WTC11 (cell line): ENCODE measurements at regions not wholly inside any gene's neighbourhood (a gene's known extent, or its start where the extent isn't known, plus 50 kb on each side); places are given as distances from the start of the nearest gene placed in this dataset.

Experiments
- KAT7 ChIP-seq: sonication (generic); formaldehyde crosslinking; IDR thresholded peaks from 2 replicates; pipeline ENCODE4 v1.8.1; 2023; ENCODE audit warnings: missing genetic modification reagents, mild to moderate bottlenecking, borderline replicate concordance
- OVOL2 ChIP-seq: fragments of 250-450 bp; sonication (Bioruptor Pico); IDR thresholded peaks from 2 replicates; pipeline ENCODE4 v1.9.0; 2021; ENCODE audit warnings: mild to moderate bottlenecking, borderline replicate concordance
- SMAD3 ChIP-seq: sonication (generic); formaldehyde crosslinking; IDR thresholded peaks from 2 replicates; pipeline ENCODE4 v1.8.0; 2022; ENCODE audit warnings: missing genetic modification reagents, mild to moderate bottlenecking, borderline replicate concordance
- TEAD1 ChIP-seq: sonication (generic); formaldehyde crosslinking; IDR thresholded peaks from 2 replicates; pipeline ENCODE4 v1.8.0; 2022; ENCODE audit warnings: mild to moderate bottlenecking, missing genetic modification reagents
- ZNF317 ChIP-seq: sonication (generic); formaldehyde crosslinking; IDR thresholded peaks from 2 replicates; pipeline ENCODE4 v1.8.1; 2023; ENCODE audit warnings: low read depth, mild to moderate bottlenecking, moderate library complexity, missing genetic modification reagents, borderline replicate concordance
- TF ChIP-seq, protein P1 (sequence below): fragments of 200-600 bp; IDR thresholded peaks from 2 replicates; pipeline ENCODE4 v1.8.0; 2022; ENCODE audit warnings: antibody characterized with exemption
- TF ChIP-seq, protein P2 (sequence below): fragments of 250-450 bp; sonication (Bioruptor Pico); IDR thresholded peaks from 2 replicates; pipeline ENCODE4 v1.9.0; 2021; ENCODE audit warnings: mild to moderate bottlenecking, borderline replicate concordance
- TF ChIP-seq, protein P3 (sequence below): sonication (generic); formaldehyde crosslinking; IDR thresholded peaks from 2 replicates; pipeline ENCODE4 v1.8.1; 2022; ENCODE audit warnings: missing genetic modification reagents, borderline replicate concordance

DNA sequence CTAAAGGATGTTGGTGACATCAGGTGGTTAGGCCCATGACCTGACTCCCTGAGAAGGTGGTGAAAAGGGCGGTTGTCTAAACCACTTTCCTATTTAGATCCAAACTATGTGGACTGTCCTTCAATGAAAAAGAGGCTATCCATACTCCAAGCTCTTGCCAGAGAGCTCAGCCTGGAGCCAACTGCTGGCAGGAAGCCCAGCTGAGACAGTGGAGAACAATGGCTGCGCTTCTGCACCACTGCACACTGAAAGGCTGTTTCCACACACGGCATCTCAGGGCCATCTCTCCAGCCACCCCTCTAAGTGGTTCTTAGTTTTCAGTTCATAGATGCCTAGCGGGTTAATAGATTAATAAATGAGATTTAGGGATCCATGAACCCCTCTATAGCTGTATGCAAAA is 488.8 kb upstream of the ZMIZ1 start:
- TF ChIP-seq, protein P1, sequence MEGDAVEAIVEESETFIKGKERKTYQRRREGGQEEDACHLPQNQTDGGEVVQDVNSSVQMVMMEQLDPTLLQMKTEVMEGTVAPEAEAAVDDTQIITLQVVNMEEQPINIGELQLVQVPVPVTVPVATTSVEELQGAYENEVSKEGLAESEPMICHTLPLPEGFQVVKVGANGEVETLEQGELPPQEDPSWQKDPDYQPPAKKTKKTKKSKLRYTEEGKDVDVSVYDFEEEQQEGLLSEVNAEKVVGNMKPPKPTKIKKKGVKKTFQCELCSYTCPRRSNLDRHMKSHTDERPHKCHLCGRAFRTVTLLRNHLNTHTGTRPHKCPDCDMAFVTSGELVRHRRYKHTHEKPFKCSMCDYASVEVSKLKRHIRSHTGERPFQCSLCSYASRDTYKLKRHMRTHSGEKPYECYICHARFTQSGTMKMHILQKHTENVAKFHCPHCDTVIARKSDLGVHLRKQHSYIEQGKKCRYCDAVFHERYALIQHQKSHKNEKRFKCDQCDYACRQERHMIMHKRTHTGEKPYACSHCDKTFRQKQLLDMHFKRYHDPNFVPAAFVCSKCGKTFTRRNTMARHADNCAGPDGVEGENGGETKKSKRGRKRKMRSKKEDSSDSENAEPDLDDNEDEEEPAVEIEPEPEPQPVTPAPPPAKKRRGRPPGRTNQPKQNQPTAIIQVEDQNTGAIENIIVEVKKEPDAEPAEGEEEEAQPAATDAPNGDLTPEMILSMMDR = no peak
- TF ChIP-seq, protein P2, sequence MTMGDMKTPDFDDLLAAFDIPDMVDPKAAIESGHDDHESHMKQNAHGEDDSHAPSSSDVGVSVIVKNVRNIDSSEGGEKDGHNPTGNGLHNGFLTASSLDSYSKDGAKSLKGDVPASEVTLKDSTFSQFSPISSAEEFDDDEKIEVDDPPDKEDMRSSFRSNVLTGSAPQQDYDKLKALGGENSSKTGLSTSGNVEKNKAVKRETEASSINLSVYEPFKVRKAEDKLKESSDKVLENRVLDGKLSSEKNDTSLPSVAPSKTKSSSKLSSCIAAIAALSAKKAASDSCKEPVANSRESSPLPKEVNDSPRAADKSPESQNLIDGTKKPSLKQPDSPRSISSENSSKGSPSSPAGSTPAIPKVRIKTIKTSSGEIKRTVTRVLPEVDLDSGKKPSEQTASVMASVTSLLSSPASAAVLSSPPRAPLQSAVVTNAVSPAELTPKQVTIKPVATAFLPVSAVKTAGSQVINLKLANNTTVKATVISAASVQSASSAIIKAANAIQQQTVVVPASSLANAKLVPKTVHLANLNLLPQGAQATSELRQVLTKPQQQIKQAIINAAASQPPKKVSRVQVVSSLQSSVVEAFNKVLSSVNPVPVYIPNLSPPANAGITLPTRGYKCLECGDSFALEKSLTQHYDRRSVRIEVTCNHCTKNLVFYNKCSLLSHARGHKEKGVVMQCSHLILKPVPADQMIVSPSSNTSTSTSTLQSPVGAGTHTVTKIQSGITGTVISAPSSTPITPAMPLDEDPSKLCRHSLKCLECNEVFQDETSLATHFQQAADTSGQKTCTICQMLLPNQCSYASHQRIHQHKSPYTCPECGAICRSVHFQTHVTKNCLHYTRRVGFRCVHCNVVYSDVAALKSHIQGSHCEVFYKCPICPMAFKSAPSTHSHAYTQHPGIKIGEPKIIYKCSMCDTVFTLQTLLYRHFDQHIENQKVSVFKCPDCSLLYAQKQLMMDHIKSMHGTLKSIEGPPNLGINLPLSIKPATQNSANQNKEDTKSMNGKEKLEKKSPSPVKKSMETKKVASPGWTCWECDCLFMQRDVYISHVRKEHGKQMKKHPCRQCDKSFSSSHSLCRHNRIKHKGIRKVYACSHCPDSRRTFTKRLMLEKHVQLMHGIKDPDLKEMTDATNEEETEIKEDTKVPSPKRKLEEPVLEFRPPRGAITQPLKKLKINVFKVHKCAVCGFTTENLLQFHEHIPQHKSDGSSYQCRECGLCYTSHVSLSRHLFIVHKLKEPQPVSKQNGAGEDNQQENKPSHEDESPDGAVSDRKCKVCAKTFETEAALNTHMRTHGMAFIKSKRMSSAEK (CRISPR knock-in tag) = no peak
- TF ChIP-seq TEAD1 (CRISPR knock-in tag) = no peak
- no peak for TF ChIP-seq OVOL2 (CRISPR knock-in tag)
- TF ChIP-seq ZNF317 (CRISPR knock-in tag) = no peak
- TF ChIP-seq, protein P3, sequence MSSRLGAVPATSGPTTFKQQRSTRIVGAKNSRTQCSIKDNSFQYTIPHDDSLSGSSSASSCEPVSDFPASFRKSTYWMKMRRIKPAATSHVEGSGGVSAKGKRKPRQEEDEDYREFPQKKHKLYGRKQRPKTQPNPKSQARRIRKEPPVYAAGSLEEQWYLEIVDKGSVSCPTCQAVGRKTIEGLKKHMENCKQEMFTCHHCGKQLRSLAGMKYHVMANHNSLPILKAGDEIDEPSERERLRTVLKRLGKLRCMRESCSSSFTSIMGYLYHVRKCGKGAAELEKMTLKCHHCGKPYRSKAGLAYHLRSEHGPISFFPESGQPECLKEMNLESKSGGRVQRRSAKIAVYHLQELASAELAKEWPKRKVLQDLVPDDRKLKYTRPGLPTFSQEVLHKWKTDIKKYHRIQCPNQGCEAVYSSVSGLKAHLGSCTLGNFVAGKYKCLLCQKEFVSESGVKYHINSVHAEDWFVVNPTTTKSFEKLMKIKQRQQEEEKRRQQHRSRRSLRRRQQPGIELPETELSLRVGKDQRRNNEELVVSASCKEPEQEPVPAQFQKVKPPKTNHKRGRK = no peak
- no peak for TF ChIP-seq SMAD3
- TF ChIP-seq KAT7 (CRISPR knock-in tag) = no peak
